Upper lobe of left lung (tissue), 6 donors: ENCODE measurements at regions not wholly inside any gene's neighbourhood (a gene's known extent, or its start where the extent isn't known, plus 50 kb on each side); places are given as distances from the start of the nearest gene placed in this dataset.

ENCODE experiments used
- ATAC-seq, 2 donors: fragments of 200-7000 bp; cut with Tn5 transposase; one replicate each; pipeline ENCODE4 v1.9.1; 2022; ENCODE audit warnings: mild to moderate bottlenecking in 2 of 2, moderate library complexity in 2 of 2; ENCODE audit not compliant: low FRiP score in 2 of 2
- DNase-seq, 2 donors: peaks; one replicate each; pipeline ENCODE4 v3.0.0-alpha.2; 2019 to 2020
- H3K27ac ChIP-seq, 4 donors: fragments of 200-600 bp; sonication (generic); one replicate each; pipeline ENCODE4 v1.5.1; 2016 to 2019
- H3K27me3 ChIP-seq, 4 donors: fragments of 200-600 bp; sonication (generic); one replicate each; pipeline ENCODE4 v1.5.1; 2017 to 2019
- H3K36me3 ChIP-seq, 4 donors: fragments of 200-600 bp; sonication (generic); one replicate each; pipeline ENCODE4 v1.5.1; 2016 to 2019
- H3K4me1 ChIP-seq, 4 donors: fragments of 200-600 bp; sonication (generic); one replicate each; pipeline ENCODE4 v1.5.1; 2018 to 2019
- H3K4me3 ChIP-seq, 4 donors: fragments of 200-600 bp; sonication (generic); one replicate each; pipeline ENCODE4 v1.5.1; 2017 to 2019; ENCODE audit warnings: mild to moderate bottlenecking in 2 of 4, moderate library complexity in 1 of 4
- H3K9me3 ChIP-seq, 4 donors: fragments of 200-600 bp; sonication (generic); one replicate each; pipeline ENCODE4 v1.5.1; 2018 to 2019
- EP300 ChIP-seq, 4 donors: sonication (generic); formaldehyde crosslinking; IDR thresholded peaks; one replicate each; pipeline ENCODE4 v1.5.1; 2017; ENCODE audit warnings: antibody characterized with exemption in 4 of 4, control low read depth in 2 of 4
- POLR2A ChIP-seq, 4 donors: fragments of 450-650 bp; IDR thresholded peaks; one replicate each; pipeline ENCODE4 v1.5.1; 2016 to 2017; ENCODE audit warnings: antibody characterized with exemption in 4 of 4, mild to moderate bottlenecking in 2 of 4
- POLR2AphosphoS5 ChIP-seq, 2 donors: sonication (generic); formaldehyde crosslinking; IDR thresholded peaks; one replicate each; pipeline ENCODE4 v1.5.1; 2017; ENCODE audit warnings: antibody characterized with exemption in 2 of 2
- WGBS, 2 donors: methylation state at CpG; one replicate each; pipeline ENCODE4 v1.1.5; 2017 to 2018; 5-methylcytosine and 5-hydroxymethylcytosine counted together
- TF ChIP-seq, protein P1 (sequence below), 6 experiments: fragments of 450-650 bp in 4 of 6; fragments of 200-600 bp in 2 of 6; sonication (generic) in 2 of 6; IDR thresholded peaks; one replicate each; pipeline ENCODE4 v1.5.1; 2016 to 2019; ENCODE audit warnings: antibody characterized with exemption in 6 of 6
- donor health status: DM: no; HTN: no; CAD: no; lungs with moderate emphysema.
- donor health status: DM: no; HTN: yes; CAD: no; lungs with severe emphysema.

DNA sequence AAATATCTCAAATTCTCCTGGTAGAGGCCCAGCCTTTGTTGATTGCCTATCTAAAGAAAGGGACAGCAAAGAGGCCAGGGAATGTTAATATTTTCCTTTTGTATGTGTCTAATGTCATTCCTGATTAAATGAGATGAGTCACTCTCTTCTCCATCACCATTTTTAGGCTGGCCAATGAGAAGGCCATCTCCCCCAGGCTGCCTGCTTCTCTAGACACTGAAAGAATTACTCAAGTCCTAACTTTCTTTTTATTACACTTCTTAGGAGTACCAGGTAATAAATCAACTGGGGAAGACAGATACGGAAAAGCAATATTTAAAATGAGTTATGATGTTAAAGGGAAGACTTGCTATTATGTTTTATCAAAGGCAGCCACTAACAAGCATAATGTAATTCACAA lies 259.2 kb upstream of the SORL1-AS1 start:
- ATAC-seq = no peak
- 87 to 93% methylated on average over 1 of the region's 1 CpG for WGBS, 2 donors

DNA sequence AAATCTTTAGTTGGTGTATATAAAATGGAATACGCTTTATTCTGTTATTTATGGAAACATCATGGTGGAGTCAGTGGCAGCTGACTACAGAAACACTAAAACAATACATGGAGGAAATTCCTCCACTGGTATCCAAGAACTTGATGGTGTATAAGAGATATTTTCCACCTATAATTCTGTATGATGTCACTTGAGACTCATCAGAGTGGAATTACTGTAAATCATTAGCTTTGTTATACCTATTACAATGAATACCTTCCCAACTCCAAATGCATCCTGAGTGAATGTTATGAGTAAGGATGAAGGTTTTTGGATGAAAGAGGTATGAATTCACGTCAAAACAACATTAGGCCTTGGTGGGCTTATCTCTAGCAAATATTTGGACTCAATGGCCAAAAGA lies 258.5 kb upstream of the SORL1-AS1 start:
- H3K36me3 ChIP-seq = no peaks in the 10 kb centered on the region
- no peaks in the 10 kb centered on the region for H3K27me3 ChIP-seq
- TF ChIP-seq, protein P1, sequence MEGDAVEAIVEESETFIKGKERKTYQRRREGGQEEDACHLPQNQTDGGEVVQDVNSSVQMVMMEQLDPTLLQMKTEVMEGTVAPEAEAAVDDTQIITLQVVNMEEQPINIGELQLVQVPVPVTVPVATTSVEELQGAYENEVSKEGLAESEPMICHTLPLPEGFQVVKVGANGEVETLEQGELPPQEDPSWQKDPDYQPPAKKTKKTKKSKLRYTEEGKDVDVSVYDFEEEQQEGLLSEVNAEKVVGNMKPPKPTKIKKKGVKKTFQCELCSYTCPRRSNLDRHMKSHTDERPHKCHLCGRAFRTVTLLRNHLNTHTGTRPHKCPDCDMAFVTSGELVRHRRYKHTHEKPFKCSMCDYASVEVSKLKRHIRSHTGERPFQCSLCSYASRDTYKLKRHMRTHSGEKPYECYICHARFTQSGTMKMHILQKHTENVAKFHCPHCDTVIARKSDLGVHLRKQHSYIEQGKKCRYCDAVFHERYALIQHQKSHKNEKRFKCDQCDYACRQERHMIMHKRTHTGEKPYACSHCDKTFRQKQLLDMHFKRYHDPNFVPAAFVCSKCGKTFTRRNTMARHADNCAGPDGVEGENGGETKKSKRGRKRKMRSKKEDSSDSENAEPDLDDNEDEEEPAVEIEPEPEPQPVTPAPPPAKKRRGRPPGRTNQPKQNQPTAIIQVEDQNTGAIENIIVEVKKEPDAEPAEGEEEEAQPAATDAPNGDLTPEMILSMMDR (IDR thresholded peaks at IDR 0.05) = no peak
- TF ChIP-seq POLR2AphosphoS5 (IDR thresholded peaks at IDR 0.05) (no peak), EP300 (IDR thresholded peaks at IDR 0.05) (no peak), POLR2A (IDR thresholded peaks at IDR 0.05) (no peak)
- WGBS, 2 donors = 88 to 90% methylated on average over 2 of the region's 2 CpGs
- H3K9me3 ChIP-seq = no peaks in the 10 kb centered on the region
- DNase-seq (no peak), ATAC-seq (no peak)
- H3K27ac ChIP-seq = no peak overlapping the region
- no peaks in the 10 kb centered on the region for H3K4me1 ChIP-seq
- no peak overlapping the region for H3K4me3 ChIP-seq

More for the DNA sequence above, 259.2 kb upstream of the SORL1-AS1 start:
- TF ChIP-seq POLR2AphosphoS5 (IDR thresholded peaks at IDR 0.05) (no peak), POLR2A (IDR thresholded peaks at IDR 0.05) (no peak), EP300 (IDR thresholded peaks at IDR 0.05) (no peak)
- TF ChIP-seq, protein P1 (IDR thresholded peaks at IDR 0.05) = no peak
- Histone ChIP-seq H3K27me3 (no peaks in the 10 kb centered on the region), H3K4me3 (no peak overlapping the region), H3K27ac (no peak overlapping the region), H3K36me3 (no peaks in the 10 kb centered on the region), H3K9me3 (no peaks in the 10 kb centered on the region), H3K4me1 (no peaks in the 10 kb centered on the region)
- DNase-seq = no peak

- TF ChIP-seq POLR2AphosphoS5 (IDR thresholded peaks at IDR 0.05) = no peak
- TF ChIP-seq, protein P1 (IDR thresholded peaks at IDR 0.05) = no peak
- no peak for TF ChIP-seq EP300 (IDR thresholded peaks at IDR 0.05)
- TF ChIP-seq POLR2A (IDR thresholded peaks at IDR 0.05) = no peak
- ATAC-seq (no peak), DNase-seq (no peak)
- H3K4me3 ChIP-seq = no peak overlapping the region
- H3K27me3 ChIP-seq = no peaks in the 10 kb centered on the region
- H3K9me3 ChIP-seq = no peaks in the 10 kb centered on the region
- no peak overlapping the region for H3K27ac ChIP-seq
- no peaks in the 10 kb centered on the region for H3K36me3 ChIP-seq
- 37 to 47% methylated on average over 1 of the region's 1 CpG for WGBS, 2 donors
- no peaks in the 10 kb centered on the region for H3K4me1 ChIP-seq
Measured at GRCh38 chr11:121706884-121707420, 254.2 kb upstream of the SORL1-AS1 start.

DNA sequence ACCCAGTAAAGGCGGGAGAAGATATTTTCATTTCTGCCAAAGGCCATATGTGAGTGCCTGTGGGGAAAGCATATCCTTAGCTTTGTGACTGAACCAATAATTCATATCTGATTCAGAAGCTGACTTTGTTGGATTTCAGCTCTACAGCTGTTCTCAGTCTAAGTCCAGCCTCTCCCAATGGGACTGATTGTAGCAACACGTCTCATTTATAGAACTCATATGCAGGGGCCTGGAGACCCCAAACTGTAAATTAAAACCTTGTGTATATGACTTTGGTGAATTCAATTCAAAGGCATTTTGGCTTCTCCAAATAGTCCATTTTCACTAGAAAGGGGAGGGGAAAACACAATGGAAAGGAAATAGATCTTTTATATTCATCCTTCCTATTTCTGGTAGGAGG lies 250.4 kb upstream of the SORL1-AS1 start:
- H3K36me3 ChIP-seq = no peaks in the 10 kb centered on the region
- H3K4me1 ChIP-seq = no peaks in the 10 kb centered on the region
- WGBS, 2 donors = 82 to 85% methylated on average over 2 of the region's 2 CpGs
- DNase-seq (no peak), ATAC-seq (no peak)
- no peaks in the 10 kb centered on the region for H3K27me3 ChIP-seq
- H3K9me3 ChIP-seq = no peaks in the 10 kb centered on the region
- H3K27ac ChIP-seq = no peak overlapping the region
- no peak overlapping the region for H3K4me3 ChIP-seq
- TF ChIP-seq POLR2AphosphoS5 (IDR thresholded peaks at IDR 0.05) (no peak), EP300 (IDR thresholded peaks at IDR 0.05) (no peak), POLR2A (IDR thresholded peaks at IDR 0.05) (no peak)
- TF ChIP-seq, protein P1 (IDR thresholded peaks at IDR 0.05) = no peak

DNA sequence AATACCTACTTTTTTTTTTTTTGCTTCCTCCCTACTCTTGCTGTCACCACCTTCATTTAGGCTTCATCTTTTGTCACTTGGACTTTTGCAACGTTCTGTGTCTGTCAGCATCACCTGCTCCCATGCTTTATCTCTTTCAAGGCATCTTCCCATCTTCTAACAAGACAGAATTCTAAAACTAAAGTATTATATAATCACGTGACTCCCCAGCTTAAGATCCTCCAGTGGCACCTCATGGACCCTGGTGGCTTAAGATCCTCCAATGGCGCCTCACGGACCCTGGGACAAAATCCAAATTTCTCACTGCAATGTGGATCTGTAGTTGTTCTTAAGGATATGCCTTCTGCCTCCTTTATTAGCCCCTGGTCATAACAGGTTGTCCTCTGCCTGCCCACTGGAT lies 248.2 kb upstream of the SORL1-AS1 start:
- H3K9me3 ChIP-seq = no peaks in the 10 kb centered on the region
- no peak overlapping the region for H3K27ac ChIP-seq
- DNase-seq (no peak), ATAC-seq (no peak)
- no peaks in the 10 kb centered on the region for H3K4me1 ChIP-seq
- no peaks in the 10 kb centered on the region for H3K27me3 ChIP-seq
- 54 to 64% methylated on average over 4 of the region's 4 CpGs for WGBS, 2 donors
- H3K4me3 ChIP-seq = no peak overlapping the region
- TF ChIP-seq POLR2A (IDR thresholded peaks at IDR 0.05) (no peak), POLR2AphosphoS5 (IDR thresholded peaks at IDR 0.05) (no peak), EP300 (IDR thresholded peaks at IDR 0.05) (no peak)
- TF ChIP-seq, protein P1 (IDR thresholded peaks at IDR 0.05) = no peak
- H3K36me3 ChIP-seq = no peaks in the 10 kb centered on the region
